ENCODE measurements at regions not wholly inside any gene's neighbourhood (a gene's known extent, or its start where the extent isn't known, plus 50 kb on each side); places are given as distances from the start of the nearest gene placed in this dataset.

- no peak overlapping the region for H3K27ac Mint-ChIP-seq
- H3K27me3 Mint-ChIP-seq (ENCODE audit: insufficient read depth), result no peaks in the 10 kb centered on the region
- Histone ChIP-seq H3K4me3 (ENCODE audit: low read length) (no peak overlapping the region), H3K27me3 (ENCODE audit: control insufficient read depth, insufficient read depth, low read length, poor library complexity, severe bottlenecking) (no peaks in the 10 kb centered on the region), H3K4me1 (ENCODE audit: control insufficient read depth, insufficient read depth, low read length) (no peaks in the 10 kb centered on the region), H3K9me3 (ENCODE audit: control insufficient read depth, low read length) (peaks cover 22% of the 10 kb centered on the region), H3K9ac (ENCODE audit: extremely low read depth, low read length, poor library complexity, severe bottlenecking) (no peak overlapping the region), H3K36me3 (ENCODE audit: control insufficient read depth, insufficient read depth, low read length) (no peaks in the 10 kb centered on the region), H3K27ac (ENCODE audit: low read depth, low read length) (no peak overlapping the region)
- H3K4me1 Mint-ChIP-seq, result peaks cover 3% of the 10 kb centered on the region
- 89% methylated on average over 1 of the region's 1 CpG; no CpG with 5 or more reads in 1 of the 2 experiments for WGBS, 2 experiments (ENCODE audit: insufficient coverage in 1 of 2, insufficient read length in 1 of 2)
- TF ChIP-seq CTCF (conservative IDR thresholded peaks at IDR 0.05), result no peak
- no peak overlapping the region for H3K4me3 Mint-ChIP-seq
- DNase-seq, result no peak
- peaks cover 25% of the 10 kb centered on the region for H3K9me3 Mint-ChIP-seq
- peaks cover 3% of the 10 kb centered on the region for H3K36me3 Mint-ChIP-seq (ENCODE audit: low read depth)
Observed at GRCh38 chr3:110296885-110297284, 774.7 kb upstream of the NECTIN3 start.

- no peaks in the 10 kb centered on the region for H3K9me3 ChIP-seq (ENCODE audit: control insufficient read depth, low read length)
- Mint-ChIP-seq H3K27me3 (ENCODE audit: insufficient read depth) (no peaks in the 10 kb centered on the region), H3K4me1 (peaks cover 2% of the 10 kb centered on the region), H3K27ac (no peak overlapping the region), H3K4me3 (no peak overlapping the region), H3K36me3 (ENCODE audit: low read depth) (no peaks in the 10 kb centered on the region), H3K9me3 (no peaks in the 10 kb centered on the region)
- H3K27ac ChIP-seq (ENCODE audit: low read depth, low read length), result no peak overlapping the region
- no peak for DNase-seq
- no peak overlapping the region for H3K4me3 ChIP-seq (ENCODE audit: low read length)
- no peaks in the 10 kb centered on the region for H3K4me1 ChIP-seq (ENCODE audit: control insufficient read depth, insufficient read depth, low read length)
- WGBS, 2 experiments (ENCODE audit: insufficient coverage in 1 of 2, insufficient read length in 1 of 2), result 94 to 100% methylated on average over 3 of the region's 3 CpGs
- no peaks in the 10 kb centered on the region for H3K27me3 ChIP-seq (ENCODE audit: control insufficient read depth, insufficient read depth, low read length, poor library complexity, severe bottlenecking)
- H3K36me3 ChIP-seq (ENCODE audit: control insufficient read depth, insufficient read depth, low read length), result no peaks in the 10 kb centered on the region
- H3K9ac ChIP-seq (ENCODE audit: extremely low read depth, low read length, poor library complexity, severe bottlenecking), result no peak overlapping the region
- no peak for TF ChIP-seq CTCF (conservative IDR thresholded peaks at IDR 0.05)
Observed at GRCh38 chr3:110301781-110302180, 769.8 kb upstream of the NECTIN3 start.

GRCh38 chr3:110307065-110307809 lies 764.4 kb upstream of the NECTIN3 start:
- no peak overlapping the region for H3K27ac Mint-ChIP-seq
- DNase-seq, result no peak
- TF ChIP-seq CTCF (conservative IDR thresholded peaks at IDR 0.05), result no peak
- H3K36me3 ChIP-seq (ENCODE audit: control insufficient read depth, insufficient read depth, low read length), result no peaks in the 10 kb centered on the region
- H3K36me3 Mint-ChIP-seq (ENCODE audit: low read depth), result no peaks in the 10 kb centered on the region
- 93% methylated on average over 2 of the region's 2 CpGs; no CpG with 5 or more reads in 1 of the 2 experiments for WGBS, 2 experiments (ENCODE audit: insufficient coverage in 1 of 2, insufficient read length in 1 of 2)
- no peaks in the 10 kb centered on the region for H3K27me3 Mint-ChIP-seq (ENCODE audit: insufficient read depth)
- H3K27ac ChIP-seq (ENCODE audit: low read depth, low read length), result no peak overlapping the region
- H3K4me1 ChIP-seq (ENCODE audit: control insufficient read depth, insufficient read depth, low read length), result no peaks in the 10 kb centered on the region
- H3K27me3 ChIP-seq (ENCODE audit: control insufficient read depth, insufficient read depth, low read length, poor library complexity, severe bottlenecking), result no peaks in the 10 kb centered on the region
- no peak overlapping the region for H3K4me3 Mint-ChIP-seq
- no peaks in the 10 kb centered on the region for H3K9me3 Mint-ChIP-seq
- no peak overlapping the region for H3K4me3 ChIP-seq (ENCODE audit: low read length)
- H3K4me1 Mint-ChIP-seq, result peaks cover 1% of the 10 kb centered on the region
- no peak overlapping the region for H3K9ac ChIP-seq (ENCODE audit: extremely low read depth, low read length, poor library complexity, severe bottlenecking)
- H3K9me3 ChIP-seq (ENCODE audit: control insufficient read depth, low read length), result no peaks in the 10 kb centered on the region

All from endodermal cell (in vitro differentiated cells).